ENCODE measurements at regions not wholly inside any gene's neighbourhood (a gene's known extent, or its start where the extent isn't known, plus 50 kb on each side); places are given as distances from the start of the nearest gene placed in this dataset.

DNA sequence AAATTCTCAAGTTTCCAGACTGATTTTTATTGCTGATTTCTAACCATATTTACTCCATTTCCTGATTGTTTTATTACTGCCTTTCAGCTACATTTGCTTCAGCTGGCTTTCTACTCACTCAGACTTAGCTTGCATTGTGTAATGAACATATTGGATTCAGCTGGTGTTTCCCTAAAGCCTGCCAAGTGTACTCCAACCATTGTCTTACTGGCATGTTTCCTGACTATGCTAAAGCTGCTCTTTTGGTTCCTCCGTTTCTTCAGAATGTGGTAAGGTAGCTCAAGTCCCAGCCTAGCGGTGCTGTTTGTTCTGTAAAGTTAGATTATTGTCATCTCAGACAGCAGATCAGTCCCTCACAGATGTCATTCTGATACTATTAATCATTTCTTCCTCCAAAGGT lies 53.1 kb upstream of the GLRA2 start:
- H3K27ac ChIP-seq (ENCODE audit: insufficient read depth, low read length, poor library complexity, severe bottlenecking), result no peak overlapping the region
- H3K4me1 Mint-ChIP-seq, result no peaks in the 10 kb centered on the region
- no peaks in the 10 kb centered on the region for H3K27me3 ChIP-seq (ENCODE audit: control insufficient read depth, insufficient read depth, low read length)
- no peaks in the 10 kb centered on the region for H3K4me1 ChIP-seq (ENCODE audit: control insufficient read depth, insufficient read depth, low read length, poor library complexity, severe bottlenecking)
- no peak overlapping the region for H3K4me3 ChIP-seq (ENCODE audit: low read depth, low read length)
- H3K36me3 Mint-ChIP-seq, result no peaks in the 10 kb centered on the region
- no peak for DNase-seq
- H3K36me3 ChIP-seq (ENCODE audit: control insufficient read depth, insufficient read depth, low read length), result no peaks in the 10 kb centered on the region
- no peaks in the 10 kb centered on the region for H3K9me3 ChIP-seq (ENCODE audit: control insufficient read depth in 2 of 2, low read length in 2 of 2)
- peaks cover 0 to 4% (median 0%) of the 10 kb centered on the region in 7 donors for H3K9me3 Mint-ChIP-seq
- ATAC-seq (ENCODE audit: low read depth in 2 of 2), result no peak
- H3K27me3 Mint-ChIP-seq, result no peaks in the 10 kb centered on the region
- no peak overlapping the region for H3K27ac Mint-ChIP-seq
- no peak overlapping the region for H3K4me3 Mint-ChIP-seq

DNA sequence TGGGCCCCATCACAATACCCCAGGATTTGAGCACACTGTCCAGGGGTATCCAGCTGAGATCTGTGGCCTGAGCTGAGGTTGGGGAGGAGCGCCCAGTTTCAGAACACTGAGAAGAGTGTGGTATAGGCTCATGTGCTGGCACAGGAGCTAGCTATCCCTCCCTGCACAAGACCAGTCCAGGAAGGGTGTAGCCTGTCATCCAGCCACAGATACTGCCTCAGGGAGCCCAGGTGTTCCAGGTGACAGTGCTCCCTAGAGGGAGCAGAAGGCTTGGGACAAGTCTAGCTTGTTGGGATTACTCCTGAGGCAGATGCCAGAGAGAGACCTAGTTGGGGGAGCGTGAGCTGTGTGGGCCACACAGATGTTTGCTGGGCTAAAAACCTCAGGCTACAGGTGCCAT lies 79.6 kb upstream of the GLRA2 start:
- Mint-ChIP-seq H3K27ac (no peak overlapping the region), H3K4me3 (no peak overlapping the region), H3K27me3 (no peaks in the 10 kb centered on the region), H3K9me3 (peaks cover 0 to 4% (median 0%) of the 10 kb centered on the region in 7 donors), H3K4me1 (no peaks in the 10 kb centered on the region), H3K36me3 (no peaks in the 10 kb centered on the region)
- ATAC-seq (ENCODE audit: low read depth in 2 of 2) (no peak), DNase-seq (no peak)
- H3K27ac ChIP-seq (ENCODE audit: insufficient read depth, low read length, poor library complexity, severe bottlenecking), result no peak overlapping the region
- no peaks in the 10 kb centered on the region for H3K9me3 ChIP-seq (ENCODE audit: control insufficient read depth in 2 of 2, low read length in 2 of 2)
- H3K27me3 ChIP-seq (ENCODE audit: control insufficient read depth, insufficient read depth, low read length), result no peaks in the 10 kb centered on the region
- H3K4me1 ChIP-seq (ENCODE audit: control insufficient read depth, insufficient read depth, low read length, poor library complexity, severe bottlenecking), result no peaks in the 10 kb centered on the region
- no peak overlapping the region for H3K4me3 ChIP-seq (ENCODE audit: low read depth, low read length)
- H3K36me3 ChIP-seq (ENCODE audit: control insufficient read depth, insufficient read depth, low read length), result no peaks in the 10 kb centered on the region

DNA sequence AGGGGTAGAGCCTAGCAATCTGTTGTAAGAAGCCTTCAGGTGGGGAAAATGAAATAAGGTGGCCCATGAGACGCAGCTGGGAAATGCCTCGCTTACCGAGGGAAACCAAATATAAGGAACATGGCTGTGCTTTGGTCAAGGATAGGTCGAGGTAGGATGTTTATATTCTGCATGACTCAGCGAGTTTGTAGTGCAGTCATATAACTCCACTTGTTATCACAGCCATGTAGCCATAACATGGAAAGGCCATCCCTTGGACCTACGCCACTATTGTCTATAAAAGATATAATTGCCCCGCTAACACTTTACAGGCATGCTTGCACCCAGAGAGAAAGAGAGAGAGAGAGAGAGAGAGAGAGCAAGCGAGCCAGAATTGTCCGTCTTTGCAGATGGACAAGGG lies 80.9 kb upstream of the GLRA2 start:
- H3K27ac Mint-ChIP-seq, result no peak overlapping the region
- Histone ChIP-seq H3K27ac (ENCODE audit: insufficient read depth, low read length, poor library complexity, severe bottlenecking) (no peak overlapping the region), H3K27me3 (ENCODE audit: control insufficient read depth, insufficient read depth, low read length) (no peaks in the 10 kb centered on the region), H3K9me3 (ENCODE audit: control insufficient read depth in 2 of 2, low read length in 2 of 2) (no peaks in the 10 kb centered on the region), H3K4me3 (ENCODE audit: low read depth, low read length) (no peak overlapping the region), H3K36me3 (ENCODE audit: control insufficient read depth, insufficient read depth, low read length) (no peaks in the 10 kb centered on the region), H3K4me1 (ENCODE audit: control insufficient read depth, insufficient read depth, low read length, poor library complexity, severe bottlenecking) (no peaks in the 10 kb centered on the region)
- no peaks in the 10 kb centered on the region for H3K27me3 Mint-ChIP-seq
- ATAC-seq (ENCODE audit: low read depth in 2 of 2) (no peak), DNase-seq (no peak)
- H3K36me3 Mint-ChIP-seq, result no peaks in the 10 kb centered on the region
- peaks cover 0 to 4% (median 0%) of the 10 kb centered on the region in 7 donors for H3K9me3 Mint-ChIP-seq
- no peaks in the 10 kb centered on the region for H3K4me1 Mint-ChIP-seq
- no peak overlapping the region for H3K4me3 Mint-ChIP-seq

DNA sequence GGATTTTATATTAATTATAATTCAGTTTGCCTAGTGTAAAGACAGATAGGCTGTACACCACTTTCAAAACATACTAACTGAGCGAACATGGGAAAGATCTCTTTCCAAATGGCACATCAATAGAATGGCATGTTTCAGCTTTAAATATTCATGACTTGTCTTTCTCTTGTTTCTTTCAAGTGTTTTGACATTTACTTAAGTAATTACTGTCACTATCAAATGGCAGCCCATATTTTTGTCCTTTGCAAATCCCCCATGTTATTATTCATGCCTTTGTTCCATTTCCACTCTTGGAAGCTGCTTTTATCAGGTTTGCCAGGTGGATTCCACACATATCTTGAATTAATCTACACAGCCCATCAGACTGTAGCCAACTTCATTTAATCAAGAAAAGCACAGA lies 89.2 kb upstream of the GLRA2 start:
- no peak overlapping the region for H3K4me3 Mint-ChIP-seq
- no peak for ATAC-seq (ENCODE audit: low read depth in 2 of 2)

DNA sequence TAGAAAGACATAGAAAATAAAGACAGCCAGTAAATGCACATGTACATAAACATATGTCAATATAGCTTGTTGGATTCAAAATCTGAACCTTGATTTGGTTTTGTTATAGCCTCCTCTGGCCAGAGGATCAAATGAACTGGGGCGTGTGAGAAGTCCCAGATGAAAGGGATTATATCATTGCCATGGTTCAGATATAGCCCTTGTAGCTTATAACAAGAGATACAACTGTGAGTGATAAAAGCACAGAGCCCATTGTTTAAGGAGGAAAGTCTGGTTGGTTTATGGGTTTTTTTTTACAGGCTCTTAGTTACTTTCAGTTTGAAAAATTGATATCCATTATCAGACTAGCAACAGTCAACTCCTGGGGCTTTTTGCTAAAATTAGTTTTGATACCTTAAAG lies 101.7 kb upstream of the GLRA2 start:
- H3K9me3 Mint-ChIP-seq, result peaks cover 0 to 5% (median 0%) of the 10 kb centered on the region in 7 donors
- Histone ChIP-seq H3K9me3 (ENCODE audit: control insufficient read depth in 2 of 2, low read length in 2 of 2) (no peaks in the 10 kb centered on the region), H3K27ac (ENCODE audit: insufficient read depth, low read length, poor library complexity, severe bottlenecking) (no peak overlapping the region), H3K36me3 (ENCODE audit: control insufficient read depth, insufficient read depth, low read length) (no peaks in the 10 kb centered on the region), H3K27me3 (ENCODE audit: control insufficient read depth, insufficient read depth, low read length) (no peaks in the 10 kb centered on the region), H3K4me3 (ENCODE audit: low read depth, low read length) (no peak overlapping the region), H3K4me1 (ENCODE audit: control insufficient read depth, insufficient read depth, low read length, poor library complexity, severe bottlenecking) (no peaks in the 10 kb centered on the region)
- no peak for ATAC-seq (ENCODE audit: low read depth in 2 of 2)
- H3K4me3 Mint-ChIP-seq, result no peak overlapping the region
- no peaks in the 10 kb centered on the region for H3K27me3 Mint-ChIP-seq
- no peak overlapping the region for H3K27ac Mint-ChIP-seq
- H3K4me1 Mint-ChIP-seq, result no peaks in the 10 kb centered on the region
- H3K36me3 Mint-ChIP-seq, result no peaks in the 10 kb centered on the region
- no peak for DNase-seq

More for the DNA sequence above, 89.2 kb upstream of the GLRA2 start:
- no peaks in the 10 kb centered on the region for H3K9me3 ChIP-seq (ENCODE audit: control insufficient read depth in 2 of 2, low read length in 2 of 2)
- no peak overlapping the region for H3K27ac ChIP-seq (ENCODE audit: insufficient read depth, low read length, poor library complexity, severe bottlenecking)
- no peaks in the 10 kb centered on the region for H3K27me3 Mint-ChIP-seq
- no peak for DNase-seq
- no peaks in the 10 kb centered on the region for H3K27me3 ChIP-seq (ENCODE audit: control insufficient read depth, insufficient read depth, low read length)
- no peaks in the 10 kb centered on the region for H3K4me1 ChIP-seq (ENCODE audit: control insufficient read depth, insufficient read depth, low read length, poor library complexity, severe bottlenecking)
- H3K4me3 ChIP-seq (ENCODE audit: low read depth, low read length), result no peak overlapping the region
- H3K9me3 Mint-ChIP-seq, result peaks cover 0 to 5% (median 0%) of the 10 kb centered on the region in 7 donors
- H3K36me3 Mint-ChIP-seq, result no peaks in the 10 kb centered on the region
- H3K36me3 ChIP-seq (ENCODE audit: control insufficient read depth, insufficient read depth, low read length), result no peaks in the 10 kb centered on the region
- no peaks in the 10 kb centered on the region for H3K4me1 Mint-ChIP-seq
- no peak overlapping the region for H3K27ac Mint-ChIP-seq

DNA sequence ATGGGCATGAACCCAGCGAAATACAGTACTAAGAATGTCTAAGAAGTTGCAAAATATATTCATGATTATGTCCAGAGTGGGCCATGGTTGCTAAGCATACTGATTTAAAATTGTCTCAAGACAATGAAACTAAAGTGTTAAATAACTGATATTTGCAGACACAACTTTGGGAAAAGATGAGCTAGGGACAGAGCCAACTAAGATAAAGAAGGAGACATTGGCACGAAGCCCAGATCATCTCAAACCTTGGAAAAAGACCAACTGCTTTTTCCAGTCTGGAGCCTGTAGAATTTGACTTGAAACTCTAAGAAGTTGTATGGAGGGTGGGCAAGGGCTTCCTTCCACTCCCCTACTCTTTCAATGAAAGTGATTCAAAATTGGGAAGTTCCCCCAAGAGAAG lies 108.5 kb upstream of the GLRA2 start:
- no peak overlapping the region for H3K4me3 ChIP-seq (ENCODE audit: low read depth, low read length)
- H3K27me3 Mint-ChIP-seq, result no peaks in the 10 kb centered on the region
- peaks cover 0 to 6% (median 1%) of the 10 kb centered on the region in 7 donors for H3K9me3 Mint-ChIP-seq
- H3K27me3 ChIP-seq (ENCODE audit: control insufficient read depth, insufficient read depth, low read length), result no peaks in the 10 kb centered on the region
- H3K9me3 ChIP-seq (ENCODE audit: control insufficient read depth in 2 of 2, low read length in 2 of 2), result no peaks in the 10 kb centered on the region
- H3K36me3 ChIP-seq (ENCODE audit: control insufficient read depth, insufficient read depth, low read length), result no peaks in the 10 kb centered on the region
- no peak overlapping the region for H3K27ac ChIP-seq (ENCODE audit: insufficient read depth, low read length, poor library complexity, severe bottlenecking)
- DNase-seq, result no peak
- H3K4me1 ChIP-seq (ENCODE audit: control insufficient read depth, insufficient read depth, low read length, poor library complexity, severe bottlenecking), result no peaks in the 10 kb centered on the region
- H3K27ac Mint-ChIP-seq, result no peak overlapping the region
- no peak overlapping the region for H3K4me3 Mint-ChIP-seq
- H3K4me1 Mint-ChIP-seq, result no peaks in the 10 kb centered on the region
- ATAC-seq (ENCODE audit: low read depth in 2 of 2), result no peak
- H3K36me3 Mint-ChIP-seq, result no peaks in the 10 kb centered on the region

DNA sequence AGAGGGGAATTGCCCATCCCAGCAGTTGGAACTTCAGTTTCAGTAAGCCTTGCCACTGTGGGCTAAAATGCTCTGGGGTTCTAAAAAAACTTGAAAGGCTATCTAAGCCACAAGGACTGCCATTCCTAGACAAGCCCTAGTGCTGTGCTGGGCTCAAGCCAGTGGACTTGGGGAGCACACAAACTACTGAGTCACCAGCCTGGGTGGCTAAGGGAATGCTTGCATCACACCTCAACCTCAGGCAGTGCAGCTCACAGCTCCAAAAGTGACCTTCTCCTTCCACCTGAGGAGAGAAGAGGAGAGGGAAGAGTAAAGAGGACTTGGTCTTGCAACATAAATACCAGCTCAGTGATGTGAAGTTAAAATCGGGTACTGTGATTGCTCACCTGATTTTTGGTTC lies 116.7 kb upstream of the GLRA2 start:
- Mint-ChIP-seq H3K36me3 (no peaks in the 10 kb centered on the region), H3K4me3 (no peak overlapping the region), H3K9me3 (peaks cover 0 to 6% (median 1%) of the 10 kb centered on the region in 7 donors), H3K27me3 (no peaks in the 10 kb centered on the region), H3K4me1 (no peaks in the 10 kb centered on the region), H3K27ac (no peak overlapping the region)
- no peaks in the 10 kb centered on the region for H3K36me3 ChIP-seq (ENCODE audit: control insufficient read depth, insufficient read depth, low read length)
- no peak overlapping the region for H3K4me3 ChIP-seq (ENCODE audit: low read depth, low read length)
- H3K4me1 ChIP-seq (ENCODE audit: control insufficient read depth, insufficient read depth, low read length, poor library complexity, severe bottlenecking), result no peaks in the 10 kb centered on the region
- ATAC-seq (ENCODE audit: low read depth in 2 of 2) (no peak), DNase-seq (no peak)
- H3K27me3 ChIP-seq (ENCODE audit: control insufficient read depth, insufficient read depth, low read length), result no peaks in the 10 kb centered on the region
- no peaks in the 10 kb centered on the region for H3K9me3 ChIP-seq (ENCODE audit: control insufficient read depth in 2 of 2, low read length in 2 of 2)
- H3K27ac ChIP-seq (ENCODE audit: insufficient read depth, low read length, poor library complexity, severe bottlenecking), result no peak overlapping the region

DNA sequence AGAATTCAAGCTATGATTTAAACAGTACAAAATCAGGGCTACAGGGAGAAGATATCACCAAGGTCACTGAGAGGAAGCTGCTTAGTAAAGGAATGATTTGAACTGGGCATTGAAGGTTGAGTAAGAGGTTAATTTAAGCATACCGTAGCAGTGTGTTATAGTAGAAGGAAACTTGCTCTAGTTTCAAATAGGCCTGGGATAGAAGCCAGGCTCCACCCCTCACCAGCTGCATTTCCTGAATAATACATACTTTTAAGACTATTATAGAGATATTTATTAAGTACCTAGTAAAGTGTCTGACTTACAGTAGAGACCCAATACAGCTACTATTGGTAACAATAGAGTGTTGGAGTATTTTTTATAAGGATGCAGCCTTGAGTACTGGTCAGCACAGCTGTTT lies 118.0 kb upstream of the GLRA2 start:
- Mint-ChIP-seq H3K9me3 (peaks cover 0 to 6% (median 1%) of the 10 kb centered on the region in 7 donors), H3K4me1 (no peaks in the 10 kb centered on the region), H3K4me3 (peak overlapping the region in 1 of 4 donors; percentile 8), H3K36me3 (no peaks in the 10 kb centered on the region), H3K27me3 (no peaks in the 10 kb centered on the region), H3K27ac (no peak overlapping the region)
- Histone ChIP-seq H3K27ac (ENCODE audit: insufficient read depth, low read length, poor library complexity, severe bottlenecking) (no peak overlapping the region), H3K27me3 (ENCODE audit: control insufficient read depth, insufficient read depth, low read length) (no peaks in the 10 kb centered on the region), H3K9me3 (ENCODE audit: control insufficient read depth in 2 of 2, low read length in 2 of 2) (no peaks in the 10 kb centered on the region), H3K4me1 (ENCODE audit: control insufficient read depth, insufficient read depth, low read length, poor library complexity, severe bottlenecking) (no peaks in the 10 kb centered on the region), H3K36me3 (ENCODE audit: control insufficient read depth, insufficient read depth, low read length) (no peaks in the 10 kb centered on the region), H3K4me3 (ENCODE audit: low read depth, low read length) (no peak overlapping the region)
- ATAC-seq (ENCODE audit: low read depth in 2 of 2) (no peak), DNase-seq (no peak)

Data from CD4-positive, CD25-positive, alpha-beta regulatory T cell (primary cell).